HG03469 (cell line): ENCODE measurements at regions not wholly inside any gene's neighbourhood (a gene's known extent, or its start where the extent isn't known, plus 50 kb on each side); places are given as distances from the start of the nearest gene placed in this dataset.

ENCODE experiments used
- ATAC-seq: cut with Tn5 transposase; IDR thresholded peaks from one replicate; pipeline ENCODE4 v1.9.1; 2021; ENCODE audit warnings: mild to moderate bottlenecking, moderate library complexity, moderate number of reproducible peaks; ENCODE audit not compliant: unreplicated experiment

DNA sequence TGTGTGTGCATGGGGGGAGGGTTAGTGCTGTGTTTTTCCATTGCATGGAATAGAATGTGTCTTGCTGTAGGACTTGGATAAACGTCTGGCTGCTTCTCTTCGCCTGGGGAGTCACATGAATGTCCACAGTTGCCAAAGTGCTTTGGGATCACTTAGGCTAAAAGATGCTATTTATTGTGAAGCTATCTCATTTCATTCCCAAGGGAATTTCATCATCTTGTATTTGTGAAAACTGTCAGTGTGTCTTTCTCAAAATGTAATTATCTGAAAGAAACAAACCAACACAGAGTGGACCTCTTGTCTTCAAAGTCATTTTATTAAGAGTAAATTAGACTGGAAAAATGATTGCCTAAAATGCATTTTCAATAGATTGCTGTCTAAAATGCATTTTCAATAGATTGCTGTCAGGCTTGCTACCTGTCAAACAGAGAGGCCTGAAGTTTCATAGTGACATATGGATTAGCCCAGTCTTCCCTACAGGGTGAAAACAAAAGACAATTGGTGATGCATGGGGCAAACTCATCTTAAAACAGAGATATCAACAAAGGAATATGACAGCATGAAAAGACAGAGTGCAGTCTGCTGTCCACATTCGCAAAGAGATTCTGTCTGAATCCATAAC lies 117.1 kb upstream of the GOLIM4 start:
- ATAC-seq: no peak

DNA sequence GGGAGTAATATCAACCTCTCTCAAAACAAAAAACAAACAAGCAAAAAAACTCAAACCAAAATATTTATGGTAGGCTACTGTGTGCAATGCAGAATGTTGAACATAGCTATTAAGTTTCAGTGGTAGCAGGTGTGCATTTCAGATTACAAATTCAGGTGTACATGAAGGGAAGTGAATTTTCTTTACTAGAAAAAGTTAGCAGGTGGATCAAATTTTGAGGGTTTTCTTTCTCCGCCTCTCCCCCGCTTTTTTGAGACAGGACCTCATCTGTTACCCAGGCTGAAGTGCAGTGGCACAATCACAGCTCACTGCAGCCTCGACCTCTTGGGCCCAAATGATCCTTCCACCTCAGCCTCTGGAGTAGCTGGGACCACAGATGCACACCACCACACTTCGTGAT lies 109.7 kb upstream of the GOLIM4 start:
- ATAC-seq: no peak

- ATAC-seq: no peak
Measured at GRCh38 chr3:168197162-168197561, 101.4 kb upstream of the GOLIM4 start.

DNA sequence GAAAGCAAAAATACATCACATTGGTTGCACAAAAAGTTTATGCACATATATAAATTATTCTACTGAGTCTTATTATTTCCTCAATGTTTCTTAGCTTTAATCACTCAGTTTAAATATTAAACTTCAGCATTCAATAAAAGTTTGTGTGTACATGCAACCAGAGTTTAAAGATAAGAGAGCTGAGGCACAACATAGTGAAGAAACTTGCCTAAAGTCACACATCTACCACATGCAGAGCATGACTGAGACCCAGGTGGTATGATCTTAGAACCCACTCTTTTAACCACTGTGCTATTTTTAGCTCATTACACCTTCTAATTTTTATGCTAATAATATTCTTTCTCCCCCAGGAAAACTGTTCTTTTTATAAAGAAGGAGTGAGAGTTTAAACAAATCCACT lies 96.1 kb upstream of the GOLIM4 start:
- no peak for ATAC-seq

DNA sequence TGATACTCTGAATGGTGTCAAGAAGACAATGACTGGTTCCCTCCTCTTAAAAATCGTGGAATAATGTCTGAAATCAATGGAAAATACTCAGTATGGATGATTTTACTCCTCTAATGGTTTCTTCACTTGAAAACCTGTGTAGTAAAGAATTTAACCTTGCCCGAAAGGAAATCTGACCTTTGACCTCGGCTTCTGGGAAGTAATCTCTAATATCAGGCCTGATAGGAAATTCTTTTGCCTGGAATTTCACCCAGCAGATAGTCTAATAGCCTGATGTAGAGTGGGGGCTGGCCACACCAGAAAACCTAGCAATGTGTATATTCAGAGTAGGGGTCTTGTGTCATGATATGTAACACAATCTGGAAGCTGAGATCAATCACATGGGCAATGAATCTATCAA lies 91.5 kb upstream of the GOLIM4 start:
- ATAC-seq: no peak

GRCh38 chr3:168186293-168186983 lies 90.7 kb upstream of the GOLIM4 start:
- no peak for ATAC-seq

- no peak for ATAC-seq
Measured at GRCh38 chr3:168183774-168184173, 88.0 kb upstream of the GOLIM4 start.

DNA sequence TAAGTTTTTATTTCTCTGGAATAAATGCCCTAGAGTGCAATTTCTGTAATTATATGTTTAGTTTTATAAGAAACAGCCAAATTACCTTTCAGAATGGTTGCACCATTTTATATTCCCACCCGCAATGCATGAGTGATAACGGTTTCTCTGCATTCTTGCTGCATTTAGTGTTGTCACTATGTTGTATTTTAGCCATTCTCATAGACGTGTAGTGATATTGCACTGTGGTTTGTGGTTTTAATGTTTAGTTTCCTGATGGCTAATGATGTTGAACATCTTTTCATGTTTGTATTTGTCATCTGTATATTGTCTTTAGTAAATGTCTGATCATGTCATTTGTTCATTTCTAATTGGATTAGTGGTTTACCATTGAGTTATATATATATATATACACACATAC lies 73.0 kb upstream of the GOLIM4 start:
- no peak for ATAC-seq

GRCh38 chr3:168165390-168166269 lies 69.9 kb upstream of the GOLIM4 start:
- ATAC-seq: peak; percentile 67

DNA sequence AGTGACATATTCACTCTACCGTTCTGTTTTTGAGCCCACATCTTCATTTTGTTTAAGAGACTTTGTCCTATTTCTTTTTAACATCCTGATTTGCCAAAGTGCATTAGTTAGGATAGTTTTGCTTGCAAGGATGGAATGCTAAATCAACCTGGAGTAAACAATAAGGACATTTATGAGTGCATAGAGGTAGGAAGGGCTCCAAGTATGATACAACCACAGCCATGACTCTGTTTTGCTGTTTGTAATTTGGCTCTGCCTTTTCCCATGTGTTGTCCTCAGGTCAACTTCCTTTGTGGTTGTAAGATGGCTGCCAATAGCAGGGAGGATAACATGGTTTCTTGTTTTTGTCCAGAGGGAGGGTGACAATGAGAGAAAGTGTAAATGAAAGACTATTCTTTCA lies 66.4 kb upstream of the GOLIM4 start:
- no peak for ATAC-seq

- ATAC-seq: no peak
Measured at GRCh38 chr3:168161696-168162095, 66.0 kb upstream of the GOLIM4 start.

GRCh38 chr3:168157903-168158302 lies 62.2 kb upstream of the GOLIM4 start:
- no peak for ATAC-seq

- ATAC-seq: no peak
Measured at GRCh38 chr3:168157099-168157700, 61.5 kb upstream of the GOLIM4 start.

DNA sequence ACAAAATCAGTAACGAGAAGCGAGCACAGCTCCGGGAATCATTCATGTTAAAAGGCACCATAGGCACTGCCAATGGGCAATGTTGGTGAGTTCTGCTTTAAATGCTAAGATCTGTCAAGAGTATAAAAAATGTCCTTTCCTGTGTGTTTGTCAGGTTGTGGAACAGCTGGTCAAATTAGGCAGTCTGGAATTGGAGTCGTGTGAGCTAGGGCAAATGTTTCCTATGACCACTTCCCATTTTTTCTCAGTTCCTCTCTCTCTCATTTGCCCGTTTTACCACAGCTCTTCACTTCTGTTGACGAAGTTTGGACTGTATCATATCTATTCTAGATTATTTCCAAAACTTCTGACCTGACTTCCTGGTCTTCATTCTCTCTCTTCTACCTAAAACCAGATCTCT lies 60.8 kb upstream of the GOLIM4 start:
- ATAC-seq: no peak

DNA sequence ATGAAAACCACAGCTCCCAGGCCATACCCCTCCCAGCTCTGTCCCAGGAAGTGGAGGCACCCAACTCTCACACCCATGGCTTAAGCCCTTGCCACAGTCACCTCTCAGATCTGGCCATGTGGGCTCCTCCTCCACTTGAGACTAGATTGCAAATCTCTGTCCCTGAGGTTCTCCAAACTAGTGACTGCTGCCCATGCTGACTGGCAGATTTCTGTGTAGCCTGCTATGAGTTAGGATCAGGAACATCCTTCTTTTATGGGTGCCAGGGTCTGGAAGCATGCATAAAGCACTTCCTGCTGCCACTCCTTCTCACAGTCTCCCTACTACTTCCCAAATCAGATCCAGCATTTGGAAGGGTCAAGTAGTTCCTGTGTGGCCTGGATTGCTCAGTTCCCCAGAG lies 59.6 kb upstream of the GOLIM4 start:
- ATAC-seq: no peak

GRCh38 chr3:168154089-168154488 lies 58.4 kb upstream of the GOLIM4 start:
- no peak for ATAC-seq

- no peak for ATAC-seq
Measured at GRCh38 chr3:168152149-168152548, 56.4 kb upstream of the GOLIM4 start.
